Gastrocnemius medialis (tissue), 4 donors: ENCODE measurements at regions not wholly inside any gene's neighbourhood (a gene's known extent, or its start where the extent isn't known, plus 50 kb on each side); places are given as distances from the start of the nearest gene placed in this dataset.

Experiments used
- ATAC-seq, 2 donors: fragments of 150-250 bp; one replicate each; pipeline ENCODE4 v1.9.1; 2016
- DNase-seq, 2 donors: peaks; one replicate each; pipeline ENCODE4 v3.0.0-alpha.2; 2019
- H3K27ac ChIP-seq, 4 donors: fragments of 200-600 bp; sonication (generic); 1 replicate in 1 of 4; 2 replicates in 3 of 4; pipeline ENCODE4 v1.5.1; 2016 to 2018; ENCODE audit warnings: mild to moderate bottlenecking in 2 of 4, moderate library complexity in 1 of 4
- H3K27me3 ChIP-seq, 3 donors: fragments of 200-600 bp; sonication (generic) in 2 of 3; 1 replicate in 1 of 3; 2 replicates in 2 of 3; pipeline versions ENCODE4 v1.5.1 to v1.6.0; 2016 to 2019; ENCODE audit warnings: mild to moderate bottlenecking in 1 of 3, moderate library complexity in 1 of 3
- H3K36me3 ChIP-seq, 2 donors: fragments of 200-600 bp; sonication (generic) in 1 of 2; one replicate each; pipeline ENCODE4 v1.5.1; 2017 to 2018
- H3K4me1 ChIP-seq, 2 donors: fragments of 200-600 bp; sonication (generic) in 1 of 2; one replicate each; pipeline ENCODE4 v1.5.1; 2016 to 2017; ENCODE audit warnings: mild to moderate bottlenecking in 2 of 2
- H3K4me3 ChIP-seq, 4 donors: fragments of 200-600 bp; sonication (generic) in 3 of 4; 1 replicate in 1 of 4; 2 replicates in 3 of 4; pipeline ENCODE4 v1.5.1; 2016 to 2019; ENCODE audit warnings: mild to moderate bottlenecking in 2 of 4
- H3K9me3 ChIP-seq, 3 donors: fragments of 200-600 bp; sonication (generic) in 2 of 3; 1 replicate in 1 of 3; 2 replicates in 2 of 3; pipeline ENCODE4 v1.5.1; 2016 to 2019
- CTCF ChIP-seq, 5 experiments: fragments of 450-650 bp in 3 of 5; fragments of 200-600 bp in 2 of 5; sonication (generic) in 2 of 5; IDR thresholded peaks in 4 of 5; conservative IDR thresholded peaks in 1 of 5; 1 replicate in 4 of 5; 2 replicates in 1 of 5; pipeline ENCODE4 v1.5.1; 2016 to 2019; ENCODE audit warnings: antibody characterized with exemption in 5 of 5, mild to moderate bottlenecking in 3 of 5, moderate library complexity in 3 of 5
- POLR2A ChIP-seq, 2 donors: fragments of 450-650 bp; IDR thresholded peaks; one replicate each; pipeline ENCODE4 v1.6.1; 2017; ENCODE audit warnings: antibody characterized with exemption in 2 of 2, mild to moderate bottlenecking in 2 of 2, moderate library complexity in 2 of 2
- in situ Hi-C, 4 donors: fragments of 200-750 bp; cut with MboI; loops; one replicate each; pipeline versions ENCODE4 v1.15.0 to v1.8.0; 2017; ENCODE audit warnings: low sequenced_read_pairs in 4 of 4
- intact Hi-C: fragments of 100-400 bp; cut with DNase I; formaldehyde crosslinking; loops from one replicate; pipeline ENCODE4 v1.15.1; 2023; ENCODE audit warnings: low total_unique reads

- no peak overlapping the region for H3K4me3 ChIP-seq
- H3K9me3 ChIP-seq: no peaks in the 10 kb centered on the region
- H3K4me1 ChIP-seq: no peaks in the 10 kb centered on the region
- intact Hi-C loops: no loop called here
- DNase-seq (no peak), ATAC-seq (no peak)
- TF ChIP-seq CTCF (IDR thresholded peaks at IDR 0.05 in 4 of 5, conservative IDR thresholded peaks at IDR 0.05 in 1 of 5): no peak
- TF ChIP-seq POLR2A (IDR thresholded peaks at IDR 0.05): no peak
- no peak overlapping the region for H3K27ac ChIP-seq
- in situ Hi-C loops: no loop called here
- no peaks in the 10 kb centered on the region for H3K36me3 ChIP-seq
- H3K27me3 ChIP-seq: no peaks in the 10 kb centered on the region
Observed at GRCh38 chr20:39248171-39248861, 286.2 kb downstream of the DHX35 start.

- no peak for ATAC-seq
- Histone ChIP-seq H3K36me3 (no peaks in the 10 kb centered on the region), H3K27me3 (no peaks in the 10 kb centered on the region), H3K9me3 (peaks cover 0 to 4% (median 0%) of the 10 kb centered on the region in 3 donors), H3K4me3 (no peak overlapping the region), H3K4me1 (no peaks in the 10 kb centered on the region), H3K27ac (no peak overlapping the region)
- intact Hi-C loops: no loop called here
- no peak for TF ChIP-seq CTCF (IDR thresholded peaks at IDR 0.05 in 4 of 5, conservative IDR thresholded peaks at IDR 0.05 in 1 of 5)
- no peak for TF ChIP-seq POLR2A (IDR thresholded peaks at IDR 0.05)
- in situ Hi-C loops: no loop called here
- no peak for DNase-seq
Observed at GRCh38 chr20:39246436-39246835, 284.3 kb downstream of the DHX35 start.

GRCh38 chr20:39245685-39246311 is 283.7 kb downstream of the DHX35 start:
- ATAC-seq: no peak
- TF ChIP-seq POLR2A (IDR thresholded peaks at IDR 0.05): no peak
- TF ChIP-seq CTCF (IDR thresholded peaks at IDR 0.05 in 4 of 5, conservative IDR thresholded peaks at IDR 0.05 in 1 of 5): no peak
- H3K27ac ChIP-seq: no peak overlapping the region

GRCh38 chr20:39243962-39244361 is 281.8 kb downstream of the DHX35 start:
- Histone ChIP-seq H3K36me3 (no peaks in the 10 kb centered on the region), H3K27ac (no peak overlapping the region), H3K9me3 (peaks cover 0 to 4% (median 0%) of the 10 kb centered on the region in 3 donors), H3K27me3 (no peaks in the 10 kb centered on the region), H3K4me1 (no peaks in the 10 kb centered on the region), H3K4me3 (no peak overlapping the region)
- ATAC-seq (no peak), DNase-seq (no peak)
- TF ChIP-seq POLR2A (IDR thresholded peaks at IDR 0.05) (no peak), CTCF (IDR thresholded peaks at IDR 0.05 in 4 of 5, conservative IDR thresholded peaks at IDR 0.05 in 1 of 5) (no peak)
- intact Hi-C loops: no loop called here
- in situ Hi-C loops: no loop called here

More at GRCh38 chr20:39245685-39246311, 283.7 kb downstream of the DHX35 start:
- no peak overlapping the region for H3K4me3 ChIP-seq
- no peak for DNase-seq
- intact Hi-C loops: no loop called here
- in situ Hi-C loops: no loop called here
- no peaks in the 10 kb centered on the region for H3K27me3 ChIP-seq
- no peaks in the 10 kb centered on the region for H3K36me3 ChIP-seq
- H3K4me1 ChIP-seq: no peaks in the 10 kb centered on the region
- H3K9me3 ChIP-seq: peaks cover 0 to 4% (median 0%) of the 10 kb centered on the region in 3 donors
